Tibial nerve (tissue), 4 donors: ENCODE measurements at regions not wholly inside any gene's neighbourhood (a gene's known extent, or its start where the extent isn't known, plus 50 kb on each side); places are given as distances from the start of the nearest gene placed in this dataset.

Source experiments
- EP300 ChIP-seq, 2 donors: sonication (generic); formaldehyde crosslinking; IDR thresholded peaks; one replicate each; pipeline ENCODE4 v1.6.1; 2017; ENCODE audit warnings: antibody characterized with exemption in 2 of 2, mild to moderate bottlenecking in 1 of 2
- POLR2A ChIP-seq, 2 donors: fragments of 450-650 bp; IDR thresholded peaks; one replicate each; pipeline ENCODE4 v1.6.1; 2017; ENCODE audit warnings: antibody characterized with exemption in 2 of 2, mild to moderate bottlenecking in 2 of 2, moderate library complexity in 2 of 2
- TF ChIP-seq, protein P1 (sequence below), 5 experiments: fragments of 200-600 bp in 3 of 5; fragments of 450-650 bp in 2 of 5; sonication (generic) in 3 of 5; IDR thresholded peaks; one replicate each; pipeline ENCODE4 v1.5.1; 2016 to 2019; ENCODE audit warnings: antibody characterized with exemption in 5 of 5, mild to moderate bottlenecking in 3 of 5, moderate library complexity in 2 of 5

- TF ChIP-seq, protein P1, sequence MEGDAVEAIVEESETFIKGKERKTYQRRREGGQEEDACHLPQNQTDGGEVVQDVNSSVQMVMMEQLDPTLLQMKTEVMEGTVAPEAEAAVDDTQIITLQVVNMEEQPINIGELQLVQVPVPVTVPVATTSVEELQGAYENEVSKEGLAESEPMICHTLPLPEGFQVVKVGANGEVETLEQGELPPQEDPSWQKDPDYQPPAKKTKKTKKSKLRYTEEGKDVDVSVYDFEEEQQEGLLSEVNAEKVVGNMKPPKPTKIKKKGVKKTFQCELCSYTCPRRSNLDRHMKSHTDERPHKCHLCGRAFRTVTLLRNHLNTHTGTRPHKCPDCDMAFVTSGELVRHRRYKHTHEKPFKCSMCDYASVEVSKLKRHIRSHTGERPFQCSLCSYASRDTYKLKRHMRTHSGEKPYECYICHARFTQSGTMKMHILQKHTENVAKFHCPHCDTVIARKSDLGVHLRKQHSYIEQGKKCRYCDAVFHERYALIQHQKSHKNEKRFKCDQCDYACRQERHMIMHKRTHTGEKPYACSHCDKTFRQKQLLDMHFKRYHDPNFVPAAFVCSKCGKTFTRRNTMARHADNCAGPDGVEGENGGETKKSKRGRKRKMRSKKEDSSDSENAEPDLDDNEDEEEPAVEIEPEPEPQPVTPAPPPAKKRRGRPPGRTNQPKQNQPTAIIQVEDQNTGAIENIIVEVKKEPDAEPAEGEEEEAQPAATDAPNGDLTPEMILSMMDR (IDR thresholded peaks at IDR 0.05): no peak
- TF ChIP-seq POLR2A (IDR thresholded peaks at IDR 0.05) (no peak), EP300 (IDR thresholded peaks at IDR 0.05) (no peak)
These were observed 231.2 kb upstream of the PLEKHG7 start for GRCh38 chr12:92471551-92471950.
